Osteocyte (in vitro differentiated cells): ENCODE measurements at regions not wholly inside any gene's neighbourhood (a gene's known extent, or its start where the extent isn't known, plus 50 kb on each side); places are given as distances from the start of the nearest gene placed in this dataset.
"Not testable (repeated sequence)": the region's sequence is repeated elsewhere in the genome, so short reads cannot be mapped to it uniquely, and the experiment has no call there.

ENCODE experiments used
- DNase-seq: peaks from one replicate; pipeline ENCODE4 v3.0.0; 2021; ENCODE audit warnings: mixed read lengths; ENCODE audit not compliant: unreplicated experiment; ENCODE audit errors: extremely low spot score
- H3K27ac Mint-ChIP-seq: one replicate; pipeline ENCODE4 v1.8.0; 2021; ENCODE audit warnings: mild to moderate bottlenecking, mixed read lengths; ENCODE audit not compliant: unreplicated experiment
- H3K27me3 Mint-ChIP-seq: one replicate; pipeline ENCODE4 v1.8.0; 2021; ENCODE audit warnings: mixed read lengths; ENCODE audit not compliant: unreplicated experiment
- H3K36me3 Mint-ChIP-seq: one replicate; pipeline ENCODE4 v1.8.0; 2021; ENCODE audit warnings: mixed read lengths; ENCODE audit not compliant: unreplicated experiment
- H3K4me1 Mint-ChIP-seq: one replicate; pipeline ENCODE4 v1.8.0; 2021; ENCODE audit warnings: mixed read lengths; ENCODE audit not compliant: unreplicated experiment
- H3K4me3 Mint-ChIP-seq: one replicate; pipeline ENCODE4 v1.8.0; 2021; ENCODE audit warnings: mild to moderate bottlenecking, moderate library complexity, mixed read lengths; ENCODE audit not compliant: unreplicated experiment
- H3K9me3 Mint-ChIP-seq: one replicate; pipeline ENCODE4 v1.8.0; 2021; ENCODE audit warnings: mixed read lengths; ENCODE audit not compliant: unreplicated experiment
- TF ChIP-seq, protein P1 (sequence below): fragments of 200-600 bp; sonication (generic); IDR thresholded peaks from 2 replicates; pipeline ENCODE4 v1.5.0; 2021; ENCODE audit warnings: antibody characterized with exemption, mild to moderate bottlenecking, moderate library complexity

DNA sequence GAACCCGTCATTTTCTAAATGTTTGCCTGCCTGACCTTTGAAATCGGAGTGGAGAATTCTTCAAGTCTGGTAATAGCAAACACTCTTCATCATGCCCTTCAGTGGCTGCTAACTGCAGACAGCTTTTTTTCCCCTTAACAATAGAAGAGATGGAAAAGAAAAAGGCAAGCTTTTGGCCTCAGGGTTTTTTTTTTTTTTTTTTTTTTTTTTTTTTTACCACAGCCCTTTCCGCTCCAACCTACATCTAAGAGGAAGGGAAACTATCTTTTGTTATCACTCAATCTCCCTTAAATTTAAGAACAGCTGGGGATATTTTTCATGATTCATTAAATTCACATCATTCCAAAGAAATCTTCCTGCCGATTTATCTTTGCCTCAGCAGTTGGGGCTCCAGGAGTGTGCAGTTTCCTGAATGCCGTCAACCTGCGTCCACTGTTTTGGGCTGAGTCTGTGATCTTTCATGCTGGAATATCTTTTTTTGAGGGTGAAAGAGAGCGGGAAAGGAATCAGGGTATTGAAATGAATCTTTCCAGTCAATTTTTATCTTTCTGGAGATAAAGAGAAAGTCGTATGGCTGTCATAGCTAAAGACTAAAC is 144.5 kb upstream of the SMYD2 start:
- Mint-ChIP-seq H3K4me3 (no peak overlapping the region), H3K9me3 (no peaks in the 10 kb centered on the region), H3K27me3 (peaks cover 19% of the 10 kb centered on the region), H3K36me3 (no peaks in the 10 kb centered on the region), H3K4me1 (no peaks in the 10 kb centered on the region), H3K27ac (no peak overlapping the region)
- no peak for DNase-seq
- TF ChIP-seq, protein P1, sequence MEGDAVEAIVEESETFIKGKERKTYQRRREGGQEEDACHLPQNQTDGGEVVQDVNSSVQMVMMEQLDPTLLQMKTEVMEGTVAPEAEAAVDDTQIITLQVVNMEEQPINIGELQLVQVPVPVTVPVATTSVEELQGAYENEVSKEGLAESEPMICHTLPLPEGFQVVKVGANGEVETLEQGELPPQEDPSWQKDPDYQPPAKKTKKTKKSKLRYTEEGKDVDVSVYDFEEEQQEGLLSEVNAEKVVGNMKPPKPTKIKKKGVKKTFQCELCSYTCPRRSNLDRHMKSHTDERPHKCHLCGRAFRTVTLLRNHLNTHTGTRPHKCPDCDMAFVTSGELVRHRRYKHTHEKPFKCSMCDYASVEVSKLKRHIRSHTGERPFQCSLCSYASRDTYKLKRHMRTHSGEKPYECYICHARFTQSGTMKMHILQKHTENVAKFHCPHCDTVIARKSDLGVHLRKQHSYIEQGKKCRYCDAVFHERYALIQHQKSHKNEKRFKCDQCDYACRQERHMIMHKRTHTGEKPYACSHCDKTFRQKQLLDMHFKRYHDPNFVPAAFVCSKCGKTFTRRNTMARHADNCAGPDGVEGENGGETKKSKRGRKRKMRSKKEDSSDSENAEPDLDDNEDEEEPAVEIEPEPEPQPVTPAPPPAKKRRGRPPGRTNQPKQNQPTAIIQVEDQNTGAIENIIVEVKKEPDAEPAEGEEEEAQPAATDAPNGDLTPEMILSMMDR, result no peak

DNA sequence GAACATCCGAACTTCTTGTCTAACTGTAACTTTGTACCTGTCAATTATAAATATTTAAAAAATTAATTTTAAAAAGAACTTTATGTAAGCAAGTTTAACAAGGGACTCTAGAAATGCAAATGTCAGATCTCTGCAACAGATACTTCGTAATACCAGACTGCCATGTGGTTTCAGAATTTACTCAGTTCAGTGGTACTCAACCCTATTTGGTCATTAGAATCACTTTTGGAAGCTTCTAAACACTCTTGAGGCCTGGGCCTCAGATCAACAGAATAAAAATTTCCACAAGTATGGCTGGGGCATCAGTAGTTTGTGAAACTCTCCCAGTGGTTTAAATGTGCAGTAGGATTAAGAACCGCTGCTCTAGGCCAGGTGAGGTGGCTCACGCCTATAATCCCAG is 139.5 kb upstream of the SMYD2 start:
- Mint-ChIP-seq H3K27ac (no peak overlapping the region), H3K9me3 (no peaks in the 10 kb centered on the region), H3K36me3 (no peaks in the 10 kb centered on the region), H3K27me3 (peaks cover 16% of the 10 kb centered on the region), H3K4me1 (no peaks in the 10 kb centered on the region), H3K4me3 (no peak overlapping the region)
- TF ChIP-seq, protein P1, result no peak
- no peak for DNase-seq

DNA sequence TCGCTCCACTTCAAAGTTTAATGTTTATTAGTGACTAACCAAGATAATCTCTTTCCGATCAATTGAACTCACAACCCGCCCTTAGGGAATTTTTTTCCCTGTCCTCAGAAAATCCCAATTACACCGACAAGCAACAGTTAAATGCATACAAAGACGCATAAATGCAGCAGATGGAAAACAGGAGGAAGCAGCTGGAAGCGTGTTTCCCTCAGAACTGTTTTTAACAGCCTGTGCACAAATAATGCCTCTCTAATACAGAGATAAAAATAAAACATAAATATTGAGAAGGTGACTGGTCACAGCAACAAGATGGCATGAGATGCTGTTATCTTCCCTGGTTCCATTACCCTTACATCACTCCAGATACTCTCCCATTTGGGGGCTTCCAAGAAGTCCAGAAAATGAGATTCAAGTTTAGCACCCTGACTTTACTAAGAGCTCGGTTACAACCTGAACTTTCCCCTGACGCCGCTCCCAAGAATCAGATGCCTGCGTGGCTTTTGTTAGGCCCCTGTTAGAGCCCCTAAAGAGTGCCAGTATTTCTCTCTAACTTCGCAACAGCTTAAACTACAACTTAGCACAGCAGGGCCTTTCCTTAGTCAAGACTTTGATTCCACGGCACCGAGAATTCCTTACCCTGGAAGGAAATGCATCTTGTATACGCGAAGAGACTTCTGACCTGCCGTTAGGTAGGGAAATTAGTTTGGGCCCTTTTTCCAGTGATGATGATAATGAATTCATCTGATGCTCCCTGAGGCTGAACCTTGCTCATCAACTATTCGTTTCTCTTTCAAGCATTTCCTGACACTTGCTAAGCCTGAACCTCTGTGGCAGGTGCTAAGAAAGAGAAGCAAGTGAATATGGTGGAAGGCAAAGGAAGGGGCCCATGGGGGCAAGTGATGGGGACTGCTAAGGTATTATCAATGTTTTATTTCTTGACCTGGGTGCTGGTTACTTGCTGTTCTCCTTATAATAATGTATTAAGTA is 137.7 kb upstream of the SMYD2 start:
- no peaks in the 10 kb centered on the region for H3K4me1 Mint-ChIP-seq
- no peaks in the 10 kb centered on the region for H3K9me3 Mint-ChIP-seq
- H3K36me3 Mint-ChIP-seq, result no peaks in the 10 kb centered on the region
- H3K4me3 Mint-ChIP-seq, result no peak overlapping the region
- no peak for DNase-seq
- TF ChIP-seq, protein P1, result no peak
- peaks cover 20% of the 10 kb centered on the region for H3K27me3 Mint-ChIP-seq
- H3K27ac Mint-ChIP-seq, result no peak overlapping the region

DNA sequence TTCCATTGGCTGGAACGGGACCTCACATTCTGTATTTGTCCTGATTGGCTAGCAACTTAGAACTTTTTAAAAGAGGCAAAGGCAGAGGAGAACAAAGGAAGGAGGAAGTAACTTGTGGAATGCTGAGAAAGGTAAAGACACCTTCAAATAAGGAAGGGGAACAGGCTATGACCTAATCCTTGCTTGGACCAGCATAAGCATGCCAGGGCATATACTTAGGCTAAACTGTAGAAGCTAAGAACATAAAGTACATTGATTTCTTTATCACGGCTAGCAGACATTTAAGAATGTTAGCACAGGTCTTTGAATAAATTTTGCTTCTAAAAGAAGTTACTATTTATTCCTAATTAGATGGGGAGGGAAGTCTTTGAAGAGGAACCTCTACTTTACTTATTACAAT is 136.4 kb upstream of the SMYD2 start:
- H3K27me3 Mint-ChIP-seq, result peaks cover 20% of the 10 kb centered on the region
- not testable (repeated sequence) for H3K9me3 Mint-ChIP-seq, H3K4me3 Mint-ChIP-seq, H3K27ac Mint-ChIP-seq, H3K36me3 Mint-ChIP-seq, DNase-seq, H3K4me1 Mint-ChIP-seq

DNA sequence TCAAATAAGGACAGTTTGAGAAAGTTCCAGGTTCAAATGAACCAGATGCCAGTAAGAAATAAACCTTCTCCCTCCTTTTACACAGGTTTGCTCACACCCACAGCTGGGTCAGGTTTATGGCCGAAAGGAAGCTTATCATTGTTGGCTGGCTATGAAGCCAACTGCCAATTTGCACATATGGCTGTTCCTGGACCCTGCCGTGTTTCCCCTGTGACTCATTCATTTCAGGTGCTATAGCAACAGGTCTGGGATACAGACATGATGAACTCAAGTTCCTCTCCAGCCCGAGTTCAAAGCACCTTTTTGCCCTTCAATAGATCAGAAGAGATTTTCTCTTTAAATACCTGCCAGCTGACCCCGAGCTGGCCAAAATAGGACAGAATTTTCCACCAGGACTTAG is 134.4 kb upstream of the SMYD2 start:
- Mint-ChIP-seq H3K27ac (no peak overlapping the region), H3K4me1 (no peaks in the 10 kb centered on the region), H3K4me3 (no peak overlapping the region), H3K27me3 (peaks cover 22% of the 10 kb centered on the region), H3K36me3 (no peaks in the 10 kb centered on the region), H3K9me3 (no peaks in the 10 kb centered on the region)
- no peak for DNase-seq
- TF ChIP-seq, protein P1, result no peak
